ENCODE measurements at regions not wholly inside any gene's neighbourhood (a gene's known extent, or its start where the extent isn't known, plus 50 kb on each side); places are given as distances from the start of the nearest gene placed in this dataset.

DNA sequence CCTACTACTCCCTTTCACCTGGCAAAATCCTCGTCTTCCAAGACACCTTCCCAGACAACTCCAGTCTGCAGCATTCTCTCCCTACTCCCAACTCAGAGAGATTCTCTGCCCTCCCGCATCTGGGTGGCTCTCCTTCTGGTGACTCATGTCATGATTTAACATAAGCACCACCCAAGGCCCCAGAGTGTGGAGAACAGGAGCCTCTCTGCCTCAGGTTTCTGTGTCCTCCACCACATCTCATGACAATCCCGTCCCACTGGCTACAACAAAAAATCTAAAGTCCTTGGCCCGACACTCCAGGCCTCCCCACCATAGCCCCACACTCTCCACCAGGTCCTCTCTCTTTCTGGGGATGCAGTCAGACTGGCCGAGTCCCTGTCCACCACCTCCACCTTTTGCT is 197.1 kb downstream of the BCL11A start:
- TF ChIP-seq EP300 (IDR thresholded peaks at IDR 0.05; ENCODE audit: borderline replicate concordance in 1 of 2, low read depth in 2 of 2, low read length in 2 of 2), result no peak
- TF ChIP-seq GABPA (IDR thresholded peaks at IDR 0.05; ENCODE audit: borderline replicate concordance, insufficient read depth, low read length), result no peak
- no peak for TF ChIP-seq SAP30 (IDR thresholded peaks at IDR 0.05; ENCODE audit: insufficient read depth, insufficient replicate concordance, low read length)
- TF ChIP-seq ZNF274 (IDR thresholded peaks at IDR 0.05; ENCODE audit: borderline replicate concordance, extremely low read depth, low read length), result no peak
- TF ChIP-seq HDAC2 (IDR thresholded peaks at IDR 0.05; ENCODE audit: borderline replicate concordance in 1 of 2, low read depth in 2 of 2, low read length in 2 of 2), result no peak
- no peak for TF ChIP-seq POLR2A (IDR thresholded peaks at IDR 0.05; ENCODE audit: control extremely low read depth in 1 of 2, low read depth in 2 of 2, low read length in 2 of 2)
- TF ChIP-seq, protein P1, sequence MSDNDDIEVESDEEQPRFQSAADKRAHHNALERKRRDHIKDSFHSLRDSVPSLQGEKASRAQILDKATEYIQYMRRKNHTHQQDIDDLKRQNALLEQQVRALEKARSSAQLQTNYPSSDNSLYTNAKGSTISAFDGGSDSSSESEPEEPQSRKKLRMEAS (IDR thresholded peaks at IDR 0.05), result no peak
- no peak for TF ChIP-seq SIX5 (IDR thresholded peaks at IDR 0.05; ENCODE audit: low read depth, low read length)
- TF ChIP-seq, protein P2, sequence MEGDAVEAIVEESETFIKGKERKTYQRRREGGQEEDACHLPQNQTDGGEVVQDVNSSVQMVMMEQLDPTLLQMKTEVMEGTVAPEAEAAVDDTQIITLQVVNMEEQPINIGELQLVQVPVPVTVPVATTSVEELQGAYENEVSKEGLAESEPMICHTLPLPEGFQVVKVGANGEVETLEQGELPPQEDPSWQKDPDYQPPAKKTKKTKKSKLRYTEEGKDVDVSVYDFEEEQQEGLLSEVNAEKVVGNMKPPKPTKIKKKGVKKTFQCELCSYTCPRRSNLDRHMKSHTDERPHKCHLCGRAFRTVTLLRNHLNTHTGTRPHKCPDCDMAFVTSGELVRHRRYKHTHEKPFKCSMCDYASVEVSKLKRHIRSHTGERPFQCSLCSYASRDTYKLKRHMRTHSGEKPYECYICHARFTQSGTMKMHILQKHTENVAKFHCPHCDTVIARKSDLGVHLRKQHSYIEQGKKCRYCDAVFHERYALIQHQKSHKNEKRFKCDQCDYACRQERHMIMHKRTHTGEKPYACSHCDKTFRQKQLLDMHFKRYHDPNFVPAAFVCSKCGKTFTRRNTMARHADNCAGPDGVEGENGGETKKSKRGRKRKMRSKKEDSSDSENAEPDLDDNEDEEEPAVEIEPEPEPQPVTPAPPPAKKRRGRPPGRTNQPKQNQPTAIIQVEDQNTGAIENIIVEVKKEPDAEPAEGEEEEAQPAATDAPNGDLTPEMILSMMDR (IDR thresholded peaks at IDR 0.05; ENCODE audit: control extremely low read depth in 1 of 3, insufficient read depth in 1 of 3, low read depth in 1 of 3, low read length in 3 of 3), result no peak
- TF ChIP-seq, protein P3, sequence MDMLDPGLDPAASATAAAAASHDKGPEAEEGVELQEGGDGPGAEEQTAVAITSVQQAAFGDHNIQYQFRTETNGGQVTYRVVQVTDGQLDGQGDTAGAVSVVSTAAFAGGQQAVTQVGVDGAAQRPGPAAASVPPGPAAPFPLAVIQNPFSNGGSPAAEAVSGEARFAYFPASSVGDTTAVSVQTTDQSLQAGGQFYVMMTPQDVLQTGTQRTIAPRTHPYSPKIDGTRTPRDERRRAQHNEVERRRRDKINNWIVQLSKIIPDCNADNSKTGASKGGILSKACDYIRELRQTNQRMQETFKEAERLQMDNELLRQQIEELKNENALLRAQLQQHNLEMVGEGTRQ (IDR thresholded peaks at IDR 0.05; ENCODE audit: low read length), result no peak
- no peak for TF ChIP-seq CEBPB (IDR thresholded peaks at IDR 0.05; ENCODE audit: low read depth, low read length)
- TF ChIP-seq NRF1 (IDR thresholded peaks at IDR 0.05; ENCODE audit: low read depth, low read length), result no peak
